ENCODE measurements at regions not wholly inside any gene's neighbourhood (a gene's known extent, or its start where the extent isn't known, plus 50 kb on each side); places are given as distances from the start of the nearest gene placed in this dataset.

DNA sequence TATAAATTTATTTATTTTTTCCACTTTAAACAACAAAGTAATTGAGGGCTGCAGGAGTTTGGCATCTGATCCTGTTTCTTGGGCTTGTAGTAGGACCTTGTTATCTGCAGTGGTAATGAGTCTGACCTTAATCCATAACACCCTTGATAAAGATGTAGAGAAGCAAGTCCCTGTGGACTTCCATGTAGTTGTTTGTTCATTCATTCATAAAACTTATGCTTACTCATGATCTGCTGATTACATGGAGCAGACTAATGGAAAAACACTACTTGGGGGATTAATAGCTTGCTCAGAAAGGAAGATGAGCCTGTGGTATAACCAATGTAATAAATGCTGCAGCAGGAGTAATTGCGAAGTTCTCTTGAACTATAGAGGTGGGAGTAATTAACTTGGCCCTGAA, 271.5 kb upstream of the TBL1XR1 start:
- no peaks in the 10 kb centered on the region for H3K9me3 ChIP-seq (ENCODE audit: control insufficient read depth, insufficient read depth, low read length)
- no peak for DNase-seq (ENCODE audit: low read depth, low spot score)
- H3K4me3 ChIP-seq (ENCODE audit: low read depth, low read length) = no peak overlapping the region
- H3K27me3 ChIP-seq (ENCODE audit: control insufficient read depth, insufficient read depth, low read length) = no peaks in the 10 kb centered on the region
- CTCF ChIA-PET = no interaction called here
- no peak for TF ChIP-seq CTCF (IDR thresholded peaks at IDR 0.05; ENCODE audit: low read depth, low read length)
- H3K27ac ChIP-seq (ENCODE audit: low read depth, low read length) = no peak overlapping the region
- POLR2A ChIA-PET = no interaction called here

DNA sequence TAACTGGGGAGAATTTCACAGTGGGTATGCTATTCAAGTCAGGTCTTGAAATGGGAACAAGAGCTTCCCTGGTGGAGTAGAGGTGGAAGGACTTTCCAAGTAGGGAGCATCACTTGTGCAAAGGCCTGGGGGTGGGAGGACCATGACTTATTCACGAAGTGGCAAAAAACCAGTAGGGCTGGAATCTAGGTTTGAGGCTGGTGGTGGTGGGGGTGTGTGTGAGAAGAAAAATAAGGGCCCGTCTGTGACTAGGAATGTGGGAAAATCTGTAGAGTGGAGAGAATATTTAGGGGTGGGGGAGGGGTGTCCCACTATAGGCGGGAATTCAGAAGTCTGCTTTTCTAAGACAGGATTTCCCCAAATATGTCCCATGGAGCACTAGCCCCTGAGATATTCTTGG, 271.9 kb upstream of the TBL1XR1 start:
- no peak overlapping the region for H3K27ac ChIP-seq (ENCODE audit: low read depth, low read length)
- TF ChIP-seq CTCF (IDR thresholded peaks at IDR 0.05; ENCODE audit: low read depth, low read length) = no peak
- DNase-seq (ENCODE audit: low read depth, low spot score) = no peak
- ChIA-PET POLR2A (no interaction called here), CTCF (no interaction called here)
- H3K27me3 ChIP-seq (ENCODE audit: control insufficient read depth, insufficient read depth, low read length) = no peaks in the 10 kb centered on the region
- no peak overlapping the region for H3K4me3 ChIP-seq (ENCODE audit: low read depth, low read length)
- no peaks in the 10 kb centered on the region for H3K9me3 ChIP-seq (ENCODE audit: control insufficient read depth, insufficient read depth, low read length)

DNA sequence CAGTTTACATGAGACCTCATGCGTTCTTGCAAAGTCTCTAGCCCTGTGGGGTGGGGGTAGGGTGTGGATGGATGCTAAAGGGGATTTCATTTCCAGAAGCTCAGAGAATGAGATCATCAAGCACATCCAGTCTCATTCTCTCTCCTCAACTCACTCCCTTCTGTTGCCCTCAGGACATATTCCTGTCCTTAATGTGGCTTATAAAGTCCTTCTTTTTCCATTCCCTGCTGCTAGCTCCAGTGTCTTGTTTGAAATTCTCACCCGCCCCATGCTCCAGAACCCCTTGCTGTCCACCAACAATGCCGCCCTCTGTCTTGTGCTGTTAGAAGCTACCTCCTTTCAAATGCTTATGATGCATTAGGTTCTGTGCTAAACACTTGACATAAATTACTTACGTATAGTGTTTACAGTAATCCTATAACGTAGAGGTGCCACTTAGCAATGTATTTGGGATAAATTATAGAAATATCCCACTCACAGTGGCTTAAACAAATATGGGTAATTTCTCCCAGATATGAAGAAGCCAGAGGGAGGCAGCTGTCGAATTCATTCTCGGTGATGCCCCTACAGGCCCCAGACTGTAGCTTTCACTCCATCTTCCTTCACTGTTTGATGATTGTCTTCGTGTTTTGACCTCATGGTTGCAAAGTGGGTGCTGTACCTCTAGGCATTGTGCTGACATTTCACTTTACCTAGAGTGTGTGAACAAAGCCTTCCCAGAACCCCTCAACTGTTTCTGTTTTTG, 273.1 kb upstream of the TBL1XR1 start:
- Histone ChIP-seq H3K27me3 (ENCODE audit: control insufficient read depth, insufficient read depth, low read length) (no peaks in the 10 kb centered on the region), H3K27ac (ENCODE audit: low read depth, low read length) (no peak overlapping the region), H3K4me3 (ENCODE audit: low read depth, low read length) (no peak overlapping the region), H3K9me3 (ENCODE audit: control insufficient read depth, insufficient read depth, low read length) (no peaks in the 10 kb centered on the region)
- ChIA-PET CTCF (no interaction called here), POLR2A (interaction anchor here (0.6 kb wide), 1 partner anchor 250 kb away, joined by 3 read pairs; no protein-coding TSS in a partner anchor)
- no peak for TF ChIP-seq CTCF (IDR thresholded peaks at IDR 0.05; ENCODE audit: low read depth, low read length)
- DNase-seq (ENCODE audit: low read depth, low spot score) = no peak

- TF ChIP-seq CTCF (IDR thresholded peaks at IDR 0.05; ENCODE audit: low read depth, low read length) = no peak
- POLR2A ChIA-PET = no interaction called here
These were observed 274.6 kb upstream of the TBL1XR1 start for GRCh38 chr3:177471733-177472480.

GRCh38 chr3:177473184-177473583, 275.9 kb upstream of the TBL1XR1 start:
- no peak for TF ChIP-seq CTCF (IDR thresholded peaks at IDR 0.05; ENCODE audit: low read depth, low read length)
- H3K27me3 ChIP-seq (ENCODE audit: control insufficient read depth, insufficient read depth, low read length) = no peaks in the 10 kb centered on the region
- no peaks in the 10 kb centered on the region for H3K9me3 ChIP-seq (ENCODE audit: control insufficient read depth, insufficient read depth, low read length)
- no peak overlapping the region for H3K4me3 ChIP-seq (ENCODE audit: low read depth, low read length)
- ChIA-PET CTCF (no interaction called here), POLR2A (no interaction called here)
- H3K27ac ChIP-seq (ENCODE audit: low read depth, low read length) = no peak overlapping the region
- no peak for DNase-seq (ENCODE audit: low read depth, low spot score)

More at GRCh38 chr3:177471733-177472480, 274.6 kb upstream of the TBL1XR1 start:
- no peak overlapping the region for H3K27ac ChIP-seq (ENCODE audit: low read depth, low read length)
- H3K4me3 ChIP-seq (ENCODE audit: low read depth, low read length) = no peak overlapping the region
- H3K27me3 ChIP-seq (ENCODE audit: control insufficient read depth, insufficient read depth, low read length) = no peaks in the 10 kb centered on the region
- no peak for DNase-seq (ENCODE audit: low read depth, low spot score)
- no peaks in the 10 kb centered on the region for H3K9me3 ChIP-seq (ENCODE audit: control insufficient read depth, insufficient read depth, low read length)
- CTCF ChIA-PET = no interaction called here
